Panc1 (cell line): ENCODE measurements at regions not wholly inside any gene's neighbourhood (a gene's known extent, or its start where the extent isn't known, plus 50 kb on each side); places are given as distances from the start of the nearest gene placed in this dataset.

Experiments
- ATAC-seq: fragments of 200-7000 bp; cut with Tn5 transposase; 2 replicates; pipeline ENCODE4 v1.9.1; 2020; ENCODE audit warnings: mild to moderate bottlenecking, moderate library complexity
- BruUV-seq: library from RNA; stranded (reverse); fragments of 400-500 nt; replicated peaks from 2 replicates; lab custom pipeline; 2021; lab: Mats Ljungman, UMichigan
- CTCF ChIA-PET: fragments of 300-600 bp; sonication (Branson Sonifier 250); formaldehyde crosslinking; loops from one replicate; lab custom pipeline; 2022; ENCODE audit warnings: antibody characterized with exemption; lab: Charles Lee
- POLR2A ChIA-PET: fragments of 300-600 bp; sonication (Branson Sonifier 250); formaldehyde crosslinking; loops from one replicate; lab custom pipeline; 2022; ENCODE audit warnings: antibody characterized with exemption; lab: Charles Lee
- DNase-seq: peaks from one replicate; pipeline ENCODE4 v3.0.0-alpha.2; 2010; ENCODE audit warnings: low read depth, low spot score
- H3K27ac ChIP-seq: 2 replicates; pipeline ENCODE4 v1.5.1; 2011; ENCODE audit warnings: mild to moderate bottlenecking, low read length, inconsistent platforms
- H3K27me3 ChIP-seq: fragments of 200-500 bp; sonication (Bioruptor generic); 2 replicates; pipeline ENCODE4 v1.6.0; 2014; ENCODE audit warnings: low read length, inconsistent platforms; ENCODE audit not compliant: control insufficient read depth, insufficient read depth
- H3K36me3 ChIP-seq: fragments of 200-500 bp; sonication (Bioruptor generic); 2 replicates; pipeline ENCODE4 v1.5.1; 2014; ENCODE audit warnings: inconsistent platforms, mild to moderate bottlenecking, low read length, moderate library complexity; ENCODE audit not compliant: control insufficient read depth, insufficient read depth
- H3K4me1 ChIP-seq: 2 replicates; pipeline ENCODE4 v1.5.1; 2011; ENCODE audit warnings: inconsistent platforms, mild to moderate bottlenecking, low read length, moderate library complexity; ENCODE audit not compliant: control insufficient read depth, insufficient read depth
- H3K4me3 ChIP-seq, 2 experiments: 2 replicates each; pipeline ENCODE4 v1.5.1; 2011 to 2012; ENCODE audit warnings: low read depth in 2 of 2, low read length in 2 of 2, mild to moderate bottlenecking in 2 of 2, inconsistent platforms in 1 of 2, moderate library complexity in 1 of 2
- H3K9me3 ChIP-seq: fragments of 200-500 bp; sonication (Bioruptor generic); 2 replicates; pipeline ENCODE4 v1.5.1; 2014; ENCODE audit warnings: low read depth, mild to moderate bottlenecking, inconsistent platforms, low read length, moderate library complexity; ENCODE audit not compliant: control insufficient read depth, insufficient read depth
- CTCF ChIP-seq: fragments of 450-650 bp; IDR thresholded peaks from 2 replicates; pipeline ENCODE4 v1.5.1; 2017; ENCODE audit warnings: mild to moderate bottlenecking
- POLR2AphosphoS5 ChIP-seq: IDR thresholded peaks from 2 replicates; pipeline ENCODE4 v1.6.1; 2012; ENCODE audit warnings: mild to moderate bottlenecking, low read depth, low read length, moderate library complexity
- REST ChIP-seq, 2 experiments: IDR thresholded peaks; 2 replicates each; pipeline ENCODE4 v1.6.1; 2011 to 2012; ENCODE audit warnings: low read depth in 2 of 2, control low read depth in 1 of 2, low read length in 1 of 2, mild to moderate bottlenecking in 1 of 2, moderate library complexity in 1 of 2; ENCODE audit not compliant: insufficient read depth in 1 of 2
- SIN3A ChIP-seq: IDR thresholded peaks from 2 replicates; pipeline ENCODE4 v1.6.1; 2012; ENCODE audit warnings: low read depth, mild to moderate bottlenecking, low read length, moderate library complexity, borderline replicate concordance; ENCODE audit not compliant: insufficient read depth
- TCF7L2 ChIP-seq: IDR thresholded peaks from 2 replicates; pipeline ENCODE4 v1.6.1; 2011; ENCODE audit warnings: mild to moderate bottlenecking, low read depth, low read length, inconsistent platforms
- in situ Hi-C: cut with HindIII; loops from 2 replicates; pipeline ENCODE4 v1.10.0; 2016; ENCODE audit warnings: low sequenced_read_pairs, low pct_unique_long_range_greater_than_20kb
- intact Hi-C: fragments of 100-400 bp; cut with micrococcal nuclease; formaldehyde crosslinking; loops from one replicate; pipeline ENCODE4 v1.10.0; 2022; ENCODE audit not compliant: unreplicated experiment

GRCh38 chr2:125667630-125668029 lies 988.3 kb upstream of the GYPC start:
- BruUV-seq = no TSS peak
- ChIA-PET POLR2A (interaction anchor here (0.6 kb wide), 1 partner anchor 9 kb away, joined by 3 read pairs; no protein-coding TSS in a partner anchor), CTCF (no interaction called here)
- in situ Hi-C loops (no loop called here), intact Hi-C loops (no loop called here)
- ATAC-seq (no peak), DNase-seq (no peak)
- no peak overlapping the region for H3K27ac ChIP-seq
- no peaks in the 10 kb centered on the region for H3K9me3 ChIP-seq
- no peaks in the 10 kb centered on the region for H3K4me1 ChIP-seq
- no peaks in the 10 kb centered on the region for H3K27me3 ChIP-seq
- no peaks in the 10 kb centered on the region for H3K36me3 ChIP-seq
- no peak overlapping the region for H3K4me3 ChIP-seq
- TF ChIP-seq SIN3A = no peak
- no peak for TF ChIP-seq CTCF
- no peak for TF ChIP-seq TCF7L2
- no peak for TF ChIP-seq POLR2AphosphoS5
- TF ChIP-seq REST (IDR thresholded peaks at IDR 0.05; ENCODE audit: insufficient read depth in 1 of 2, low read depth in 2 of 2, low read length in 1 of 2) = no peak

GRCh38 chr2:125679903-125680302 lies 976.1 kb upstream of the GYPC start:
- BruUV-seq = no TSS peak
- ChIA-PET CTCF (no interaction called here), POLR2A (no interaction called here)
- H3K4me1 ChIP-seq = no peaks in the 10 kb centered on the region
- no peak overlapping the region for H3K4me3 ChIP-seq
- TF ChIP-seq POLR2AphosphoS5 (no peak), CTCF (no peak), REST (IDR thresholded peaks at IDR 0.05; ENCODE audit: insufficient read depth in 1 of 2, low read depth in 2 of 2, low read length in 1 of 2) (no peak), SIN3A (no peak), TCF7L2 (no peak)
- no peak for ATAC-seq
- DNase-seq = no peak
- intact Hi-C loops = no loop called here
- in situ Hi-C loops = no loop called here
- H3K36me3 ChIP-seq = no peaks in the 10 kb centered on the region
- H3K27me3 ChIP-seq = no peaks in the 10 kb centered on the region
- no peaks in the 10 kb centered on the region for H3K9me3 ChIP-seq
- no peak overlapping the region for H3K27ac ChIP-seq
